NT2/D1 (cell line): ENCODE measurements at regions not wholly inside any gene's neighbourhood (a gene's known extent, or its start where the extent isn't known, plus 50 kb on each side); places are given as distances from the start of the nearest gene placed in this dataset.

Experiments
- DNase-seq: peaks from one replicate; pipeline ENCODE4 v3.0.0-alpha.2; 2011; ENCODE audit warnings: low read depth, low spot score
- H3K27me3 ChIP-seq: 2 replicates; pipeline ENCODE4 v1.6.0; 2011; ENCODE audit warnings: mild to moderate bottlenecking; ENCODE audit not compliant: insufficient read length, insufficient read depth
- H3K36me3 ChIP-seq: 2 replicates; pipeline ENCODE4 v1.6.1; 2011; ENCODE audit warnings: mild to moderate bottlenecking, low read length, mixed read lengths; ENCODE audit not compliant: insufficient read depth, insufficient read length
- H3K4me1 ChIP-seq: 2 replicates; pipeline ENCODE4 v1.5.1; 2011; ENCODE audit not compliant: insufficient read depth, insufficient read length
- H3K4me3 ChIP-seq: 2 replicates; pipeline ENCODE4 v1.5.1; 2011; ENCODE audit warnings: low read depth; ENCODE audit not compliant: insufficient read length
- H3K9ac ChIP-seq: 2 replicates; pipeline ENCODE4 v1.6.0; 2011; ENCODE audit warnings: low read depth; ENCODE audit not compliant: insufficient read length
- H3K9me3 ChIP-seq: 2 replicates; pipeline ENCODE4 v1.5.1; 2011; ENCODE audit warnings: mild to moderate bottlenecking, low read length; ENCODE audit not compliant: insufficient read depth
- SUZ12 ChIP-seq: IDR thresholded peaks from 2 replicates; pipeline ENCODE4 v1.6.1; 2011; ENCODE audit not compliant: insufficient read length, insufficient read depth; ENCODE audit errors: extremely low read depth
- YY1 ChIP-seq: IDR thresholded peaks from 2 replicates; pipeline ENCODE4 v1.6.1; 2011; ENCODE audit not compliant: insufficient read length, insufficient read depth
- ZNF274 ChIP-seq: IDR thresholded peaks from 2 replicates; pipeline ENCODE4 v1.6.1; 2011; ENCODE audit warnings: mild to moderate bottlenecking, low read depth, low read length

DNA sequence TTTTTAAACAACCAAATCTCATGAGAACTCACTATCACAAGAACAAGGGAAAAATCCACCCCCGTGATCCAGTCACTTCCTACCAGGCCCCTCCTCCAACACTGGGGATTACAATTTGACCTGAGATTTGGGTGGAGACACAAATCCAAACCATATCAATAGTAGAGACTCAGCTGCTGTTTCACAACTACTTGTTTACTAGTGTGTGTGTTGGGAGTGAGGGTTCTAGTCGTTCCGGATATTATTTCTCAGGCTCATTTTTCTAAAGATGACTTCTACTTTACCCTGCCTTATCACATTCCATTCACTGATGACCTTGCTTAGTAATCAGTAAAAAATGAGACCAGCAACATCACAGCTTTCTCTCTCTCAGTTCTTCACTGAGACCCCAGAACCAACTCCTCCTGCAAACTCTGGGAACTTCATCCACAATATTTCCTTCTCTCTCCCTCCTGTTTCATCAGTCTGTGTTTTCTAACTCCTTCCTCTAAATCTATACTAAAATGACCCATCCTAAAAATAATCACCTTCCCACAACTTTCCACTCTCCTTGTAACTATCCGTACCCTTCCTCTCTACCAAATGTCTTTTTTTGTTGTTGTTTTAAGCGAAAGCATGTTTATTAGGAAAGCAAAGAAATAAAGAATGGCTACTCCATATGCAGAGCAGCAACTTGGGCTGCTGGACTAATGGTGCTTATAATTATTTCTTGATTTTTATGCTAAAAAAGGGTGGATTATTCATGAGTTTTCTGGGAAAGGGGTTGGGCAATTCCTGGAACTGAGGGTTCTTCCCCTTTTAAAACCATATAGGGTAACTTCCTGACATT, 121.5 kb upstream of the SPRY4 start:
- H3K9me3 ChIP-seq: no peaks in the 10 kb centered on the region; the same call in 1 of the 2 replicates
- H3K36me3 ChIP-seq: no peaks in the 10 kb centered on the region
- H3K4me3 ChIP-seq: no peak overlapping the region
- H3K9ac ChIP-seq: no peak overlapping the region
- DNase-seq: no peak
- H3K27me3 ChIP-seq: no peaks in the 10 kb centered on the region
- TF ChIP-seq ZNF274 (no peak), SUZ12 (no peak), YY1 (no peak)
- no peaks in the 10 kb centered on the region for H3K4me1 ChIP-seq

DNA sequence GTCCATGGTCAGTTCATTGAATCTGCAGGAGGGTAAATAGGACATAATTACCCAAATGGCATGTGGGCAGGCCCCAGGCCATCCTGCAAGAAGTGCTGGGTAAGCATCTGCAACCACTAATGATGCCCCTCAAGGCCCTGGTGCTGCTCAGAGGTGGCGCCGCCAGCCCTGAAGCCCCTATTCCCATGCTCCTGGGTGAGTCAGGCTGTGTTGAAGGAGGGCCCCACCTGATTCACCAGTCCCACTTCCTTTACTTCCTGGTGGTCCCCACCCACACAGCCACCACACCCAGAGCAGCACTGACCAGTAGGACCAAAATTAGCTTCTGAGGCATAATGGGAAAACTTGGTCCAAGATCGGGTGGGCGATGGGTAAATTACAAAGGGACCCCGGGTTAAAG, 120.4 kb upstream of the SPRY4 start:
- TF ChIP-seq SUZ12: no peak
- no peak for TF ChIP-seq ZNF274
- no peak for TF ChIP-seq YY1
- Histone ChIP-seq H3K9me3 (no peaks in the 10 kb centered on the region), H3K9ac (no peak overlapping the region), H3K4me3 (no peak overlapping the region), H3K27me3 (no peaks in the 10 kb centered on the region), H3K4me1 (no peaks in the 10 kb centered on the region), H3K36me3 (no peaks in the 10 kb centered on the region)
- DNase-seq: no peak

DNA sequence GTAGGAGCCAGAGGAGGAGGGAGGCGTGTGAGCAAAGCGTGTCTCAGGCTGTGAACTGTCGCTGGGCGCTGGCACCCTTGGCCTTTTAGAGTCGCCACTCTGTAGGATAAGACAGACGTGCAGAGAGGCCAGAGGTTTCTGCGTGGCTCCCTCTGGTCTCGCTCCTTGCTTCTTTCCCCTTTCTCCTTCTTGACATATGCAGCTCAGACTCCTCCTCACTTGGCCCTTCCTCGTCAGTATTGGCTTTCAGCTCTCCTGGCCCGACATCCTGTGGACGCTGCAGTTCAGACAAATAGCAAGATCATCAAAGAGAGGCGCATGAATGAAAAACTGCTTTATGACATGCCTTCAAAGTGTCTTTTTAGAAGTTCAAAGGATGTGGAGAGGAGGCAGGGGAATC, 116.8 kb upstream of the SPRY4 start:
- no peaks in the 10 kb centered on the region for H3K4me1 ChIP-seq
- no peak overlapping the region for H3K9ac ChIP-seq
- H3K9me3 ChIP-seq: no peaks in the 10 kb centered on the region
- TF ChIP-seq YY1 (no peak), ZNF274 (no peak), SUZ12 (no peak)
- no peak for DNase-seq
- no peak overlapping the region for H3K4me3 ChIP-seq
- H3K27me3 ChIP-seq: no peaks in the 10 kb centered on the region
- H3K36me3 ChIP-seq: no peaks in the 10 kb centered on the region

DNA sequence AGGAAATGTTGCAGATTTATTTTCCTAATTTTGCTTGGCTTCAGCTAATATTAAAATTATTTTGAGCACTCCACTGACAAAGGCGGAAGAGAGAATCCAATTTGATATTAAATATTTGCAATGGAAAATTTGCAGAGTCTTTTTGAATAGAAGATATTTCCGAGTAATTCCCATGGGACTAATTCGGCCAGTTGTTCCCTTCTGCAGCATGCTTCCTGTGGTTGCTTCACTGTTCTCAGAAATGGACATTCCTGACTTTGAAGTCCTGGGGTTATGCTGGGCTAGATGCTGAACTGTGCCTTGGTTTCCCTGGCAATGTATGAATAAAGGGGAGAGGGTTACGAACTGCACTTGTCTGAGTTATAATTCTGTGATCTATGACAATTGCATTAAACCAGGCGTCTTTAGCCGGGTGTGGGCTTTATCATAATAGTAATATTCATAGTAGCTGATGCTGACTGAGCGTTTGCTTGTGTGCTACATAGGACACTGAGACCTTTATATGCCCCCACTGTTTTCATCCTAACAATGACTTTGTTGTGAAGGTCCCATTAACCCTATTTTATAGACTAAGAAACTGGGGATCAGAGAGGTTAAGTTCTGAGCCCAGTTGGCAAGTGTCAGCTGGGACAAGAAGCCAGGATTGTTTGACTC, 114.5 kb upstream of the SPRY4 start:
- DNase-seq: no peak

DNA sequence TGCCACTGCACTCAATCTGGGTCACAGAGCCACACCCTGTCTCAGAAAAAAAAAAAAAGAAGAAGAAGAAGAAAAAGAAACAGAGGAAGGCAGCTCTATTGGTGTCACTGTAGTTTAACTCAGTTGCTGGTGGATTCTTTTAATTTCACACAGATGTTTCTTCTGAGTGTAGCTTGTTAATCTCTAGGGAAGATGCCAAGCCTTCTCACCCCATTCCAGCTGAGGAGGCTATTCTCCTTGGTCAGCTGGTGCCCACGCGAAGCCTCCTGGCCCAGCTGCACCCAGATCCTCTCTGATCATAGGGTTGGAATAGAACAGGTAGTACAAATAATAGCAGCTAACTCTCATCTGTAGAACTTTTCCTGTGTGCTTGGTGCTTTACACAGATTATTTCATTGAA, 113.8 kb upstream of the SPRY4 start:
- H3K9ac ChIP-seq: no peak overlapping the region
- no peaks in the 10 kb centered on the region for H3K4me1 ChIP-seq
- no peaks in the 10 kb centered on the region for H3K36me3 ChIP-seq
- no peak for DNase-seq
- no peak overlapping the region for H3K4me3 ChIP-seq
- TF ChIP-seq SUZ12 (no peak), YY1 (no peak)
- no peaks in the 10 kb centered on the region for H3K27me3 ChIP-seq
- H3K9me3 ChIP-seq: no peaks in the 10 kb centered on the region

More for the DNA sequence above, 114.5 kb upstream of the SPRY4 start:
- Histone ChIP-seq H3K36me3 (no peaks in the 10 kb centered on the region), H3K9me3 (no peaks in the 10 kb centered on the region), H3K9ac (no peak overlapping the region), H3K4me3 (no peak overlapping the region), H3K4me1 (no peaks in the 10 kb centered on the region), H3K27me3 (no peaks in the 10 kb centered on the region)
- TF ChIP-seq YY1 (no peak), SUZ12 (no peak), ZNF274 (no peak)

DNA sequence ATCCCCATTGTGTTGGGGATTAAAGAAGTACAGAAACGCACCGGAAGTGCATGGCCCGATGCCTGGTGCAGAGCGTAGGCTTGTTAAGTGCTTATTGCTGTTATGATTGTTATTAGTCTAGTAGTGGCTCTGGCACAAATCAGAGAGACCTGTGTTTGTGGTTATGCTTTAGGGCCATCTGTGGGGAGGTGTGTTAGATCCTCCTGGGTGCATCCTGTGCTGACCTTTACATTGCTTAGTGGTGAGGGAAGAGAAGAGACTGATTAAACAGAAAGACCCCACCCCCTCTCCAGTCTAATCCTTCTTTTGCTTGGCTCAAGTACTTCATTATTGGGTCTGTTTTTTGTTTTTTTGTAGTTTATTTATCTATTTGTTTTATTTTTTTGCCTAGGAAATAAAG, 112.7 kb upstream of the SPRY4 start:
- Histone ChIP-seq H3K36me3 (no peaks in the 10 kb centered on the region), H3K9me3 (no peaks in the 10 kb centered on the region), H3K9ac (no peak overlapping the region), H3K4me1 (no peaks in the 10 kb centered on the region), H3K4me3 (no peak overlapping the region), H3K27me3 (no peaks in the 10 kb centered on the region)
- TF ChIP-seq SUZ12: no peak
- no peak for TF ChIP-seq YY1
- TF ChIP-seq ZNF274: no peak
- DNase-seq: no peak

DNA sequence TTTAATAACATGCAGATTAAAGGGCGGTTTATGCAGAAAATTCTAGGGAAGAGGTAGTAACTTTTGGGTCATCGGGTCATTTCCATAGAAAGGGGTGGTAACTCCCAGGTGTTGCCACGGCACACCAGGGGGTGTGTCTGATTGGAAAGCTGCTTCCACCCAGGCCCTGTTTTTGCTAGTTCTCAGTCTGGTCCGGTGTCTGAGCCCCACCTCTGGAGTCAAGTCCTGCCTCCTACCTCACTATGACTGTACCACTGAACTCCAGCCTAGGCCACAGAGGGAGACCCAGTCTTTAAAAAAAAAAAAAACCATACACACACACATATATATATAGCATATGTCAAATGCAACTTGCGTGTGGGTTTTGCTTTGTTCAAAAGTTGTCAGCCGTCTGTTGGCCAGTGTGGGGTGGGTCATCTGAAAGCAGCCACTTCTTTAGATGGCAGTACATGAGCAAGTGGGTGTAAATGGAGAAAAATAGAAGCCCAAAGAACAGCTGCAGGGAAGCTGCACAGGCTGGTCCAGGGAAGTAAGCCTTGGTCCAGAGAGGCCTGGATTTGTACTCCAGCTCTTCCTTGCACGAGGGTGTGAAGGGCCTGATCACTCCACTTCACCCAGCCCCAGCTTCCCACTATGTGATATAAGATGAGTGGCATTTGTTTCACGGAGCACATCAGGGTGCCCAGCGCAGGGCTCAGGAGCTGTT, 110.7 kb upstream of the SPRY4 start:
- H3K9ac ChIP-seq: no peak overlapping the region
- no peaks in the 10 kb centered on the region for H3K4me1 ChIP-seq
- no peak overlapping the region for H3K4me3 ChIP-seq
- H3K27me3 ChIP-seq: no peaks in the 10 kb centered on the region
- DNase-seq: no peak
- no peak for TF ChIP-seq ZNF274
- no peak for TF ChIP-seq SUZ12
- no peak for TF ChIP-seq YY1
- no peaks in the 10 kb centered on the region for H3K36me3 ChIP-seq
- H3K9me3 ChIP-seq: no peaks in the 10 kb centered on the region
